Keratinocyte (primary cell): ENCODE measurements at regions not wholly inside any gene's neighbourhood (a gene's known extent, or its start where the extent isn't known, plus 50 kb on each side); places are given as distances from the start of the nearest gene placed in this dataset.

Experiments used
- DNase-seq: peaks from one replicate; pipeline ENCODE4 v3.0.0-alpha.2; 2011; ENCODE audit warnings: low read depth, missing footprints, low spot score
- FAIRE-seq: peaks from 2 replicates; lab custom pipeline; 2011; peaks lifted over from hg19 to GRCh38; lab: Jason Lieb, UNC
- H2AFZ ChIP-seq: 2 replicates; pipeline ENCODE4 v1.6.0; 2012; ENCODE audit warnings: low read length, control low read depth, inconsistent platforms; ENCODE audit not compliant: control insufficient read depth
- H3K27ac ChIP-seq: 2 replicates; pipeline ENCODE4 v1.5.1; 2011; ENCODE audit warnings: low read length; ENCODE audit not compliant: control insufficient read depth, insufficient read depth
- H3K27me3 ChIP-seq: 3 replicates; pipeline ENCODE4 v1.6.0; 2011; ENCODE audit warnings: low read length; ENCODE audit not compliant: control insufficient read depth, insufficient read depth; ENCODE audit errors: extremely low read depth
- H3K36me3 ChIP-seq, 2 experiments: 2 replicates in 1 of 2; 3 replicates in 1 of 2; pipeline ENCODE4 v1.5.1; 2011; ENCODE audit warnings: low read length in 2 of 2, mild to moderate bottlenecking in 1 of 2; ENCODE audit not compliant: control insufficient read depth in 2 of 2, insufficient read depth in 2 of 2; ENCODE audit errors: extremely low read depth in 1 of 2
- H3K4me1 ChIP-seq: 3 replicates; pipeline ENCODE4 v1.5.1; 2011; ENCODE audit warnings: low read length; ENCODE audit not compliant: control insufficient read depth, insufficient read depth; ENCODE audit errors: extremely low read depth
- H3K4me2 ChIP-seq: 3 replicates; pipeline ENCODE4 v1.6.0; 2011; ENCODE audit warnings: low read depth, low read length; ENCODE audit not compliant: control insufficient read depth, insufficient read depth; ENCODE audit errors: extremely low read depth
- H3K4me3 ChIP-seq, 3 experiments: fragments of 200-600 bp in 1 of 3; sonication (generic) in 1 of 3; 2 replicates in 2 of 3; 3 replicates in 1 of 3; pipeline ENCODE4 v1.5.1; 2011 to 2016; ENCODE audit warnings: low read length in 3 of 3, mild to moderate bottlenecking in 3 of 3, control low read depth in 2 of 3, inconsistent platforms in 1 of 3, low read depth in 1 of 3, mixed read lengths in 1 of 3, mixed run types in 1 of 3, moderate library complexity in 1 of 3; ENCODE audit not compliant: control insufficient read depth in 2 of 3, insufficient read depth in 2 of 3; ENCODE audit errors: extremely low read depth in 1 of 3
- H3K79me2 ChIP-seq: 2 replicates; pipeline ENCODE4 v1.6.0; 2012; ENCODE audit warnings: low read length; ENCODE audit not compliant: control insufficient read depth, insufficient read depth
- H3K9ac ChIP-seq: 3 replicates; pipeline ENCODE4 v1.6.0; 2011; ENCODE audit warnings: low read length; ENCODE audit not compliant: control insufficient read depth, insufficient read depth; ENCODE audit errors: extremely low read depth
- H3K9me1 ChIP-seq: 3 replicates; pipeline ENCODE4 v1.6.0; 2011; ENCODE audit warnings: low read length; ENCODE audit not compliant: control insufficient read depth, insufficient read depth; ENCODE audit errors: extremely low read depth
- H3K9me3 ChIP-seq: 2 replicates; pipeline ENCODE4 v1.5.1; 2012; ENCODE audit warnings: low read depth, low read length; ENCODE audit not compliant: control insufficient read depth
- H4K20me1 ChIP-seq: 3 replicates; pipeline ENCODE4 v1.6.0; 2011; ENCODE audit warnings: low read length; ENCODE audit not compliant: control insufficient read depth, insufficient read depth; ENCODE audit errors: extremely low read depth
- EZH2 ChIP-seq: IDR thresholded peaks from one replicate; pipeline ENCODE4 v1.6.1; 2012; ENCODE audit warnings: inconsistent platforms, mild to moderate bottlenecking, low read length, moderate library complexity
- dilution Hi-C: fragments of 300-500 bp; cut with MboI; formaldehyde crosslinking; loops from one replicate; pipeline ENCODE4 v1.7.0; 2020; ENCODE audit warnings: low sequenced_read_pairs; ENCODE audit not compliant: extremely low pct_ligation_motif_present
- TF ChIP-seq, protein P1 (sequence below), 3 experiments: IDR thresholded peaks in 1 of 3; conservative IDR thresholded peaks in 1 of 3; optimal IDR thresholded peaks in 1 of 3; 2 replicates in 2 of 3; 3 replicates in 1 of 3; pipeline versions ENCODE3 to v1.5.1; 2011; ENCODE audit warnings: low read length in 3 of 3, mild to moderate bottlenecking in 3 of 3, moderate library complexity in 2 of 3, control low read depth in 1 of 3, inconsistent platforms in 1 of 3; ENCODE audit not compliant: insufficient read depth in 2 of 3; ENCODE audit errors: extremely low read depth in 1 of 3

DNA sequence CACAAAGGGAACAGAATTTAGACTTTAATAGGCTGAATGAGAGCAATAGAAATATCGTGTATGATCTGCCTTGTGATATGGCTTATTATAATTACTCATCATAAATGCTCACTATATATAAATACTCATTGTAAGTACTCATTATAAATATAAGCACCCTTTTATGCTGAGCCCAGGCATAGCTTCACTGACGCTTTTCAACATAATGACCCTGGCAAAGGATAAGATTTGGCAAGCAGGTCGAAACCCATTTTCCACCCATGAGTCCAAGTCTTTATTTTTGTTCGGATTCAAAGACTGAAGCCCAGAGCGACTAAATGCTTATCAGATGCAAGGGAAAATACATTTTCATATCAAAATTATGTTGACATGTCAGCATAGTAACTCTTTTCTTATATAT, 500.4 kb downstream of the SLC4A3 start:
- FAIRE-seq (no peak), DNase-seq (no peak)
- Histone ChIP-seq H3K9me3 (peaks cover 5% of the 10 kb centered on the region), H3K4me2 (no peak overlapping the region), H3K4me1 (peaks cover 2% of the 10 kb centered on the region), H3K36me3 (no peaks in the 10 kb centered on the region), H3K79me2 (no peaks in the 10 kb centered on the region), H4K20me1 (no peaks in the 10 kb centered on the region), H3K9ac (no peak overlapping the region), H3K27ac (no peak overlapping the region), H3K27me3 (no peaks in the 10 kb centered on the region), H3K9me1 (no peaks in the 10 kb centered on the region), H3K4me3 (no peak overlapping the region), H2AFZ (no peak overlapping the region)
- TF ChIP-seq EZH2 = no peak
- TF ChIP-seq, protein P1, sequence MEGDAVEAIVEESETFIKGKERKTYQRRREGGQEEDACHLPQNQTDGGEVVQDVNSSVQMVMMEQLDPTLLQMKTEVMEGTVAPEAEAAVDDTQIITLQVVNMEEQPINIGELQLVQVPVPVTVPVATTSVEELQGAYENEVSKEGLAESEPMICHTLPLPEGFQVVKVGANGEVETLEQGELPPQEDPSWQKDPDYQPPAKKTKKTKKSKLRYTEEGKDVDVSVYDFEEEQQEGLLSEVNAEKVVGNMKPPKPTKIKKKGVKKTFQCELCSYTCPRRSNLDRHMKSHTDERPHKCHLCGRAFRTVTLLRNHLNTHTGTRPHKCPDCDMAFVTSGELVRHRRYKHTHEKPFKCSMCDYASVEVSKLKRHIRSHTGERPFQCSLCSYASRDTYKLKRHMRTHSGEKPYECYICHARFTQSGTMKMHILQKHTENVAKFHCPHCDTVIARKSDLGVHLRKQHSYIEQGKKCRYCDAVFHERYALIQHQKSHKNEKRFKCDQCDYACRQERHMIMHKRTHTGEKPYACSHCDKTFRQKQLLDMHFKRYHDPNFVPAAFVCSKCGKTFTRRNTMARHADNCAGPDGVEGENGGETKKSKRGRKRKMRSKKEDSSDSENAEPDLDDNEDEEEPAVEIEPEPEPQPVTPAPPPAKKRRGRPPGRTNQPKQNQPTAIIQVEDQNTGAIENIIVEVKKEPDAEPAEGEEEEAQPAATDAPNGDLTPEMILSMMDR (optimal IDR thresholded peaks at IDR 0.05 in 1 of 3, IDR thresholded peaks at IDR 0.05 in 1 of 3, conservative IDR thresholded peaks at IDR 0.05 in 1 of 3; ENCODE audit: extremely low read depth in 1 of 3, insufficient read depth in 2 of 3, low read length in 3 of 3) = no peak
- dilution Hi-C loops = no loop called here

DNA sequence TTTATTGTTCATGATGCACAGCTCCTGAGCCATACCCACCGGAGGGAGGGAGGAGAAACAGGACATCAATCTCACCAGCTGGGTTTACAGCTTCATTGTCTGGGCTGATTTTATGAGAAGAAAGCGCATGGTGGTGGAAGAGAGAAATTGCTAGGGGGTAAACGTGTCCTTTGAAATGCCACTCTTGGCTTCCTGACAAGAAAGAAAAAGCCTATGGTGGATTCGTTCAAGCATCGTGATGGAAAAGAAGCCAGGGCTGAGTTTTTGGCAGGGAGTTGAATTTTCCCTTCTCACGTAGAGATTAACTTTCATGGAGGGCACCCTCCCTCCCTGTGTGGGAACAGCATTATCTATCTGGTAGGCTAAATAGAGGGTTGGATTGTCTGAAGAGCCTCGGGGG, 502.0 kb downstream of the SLC4A3 start:
- Histone ChIP-seq H2AFZ (no peak overlapping the region), H3K27ac (no peak overlapping the region), H3K9me3 (peaks cover 5% of the 10 kb centered on the region), H3K4me1 (peaks cover 2% of the 10 kb centered on the region), H3K4me3 (no peak overlapping the region), H3K4me2 (no peak overlapping the region), H3K79me2 (no peaks in the 10 kb centered on the region), H3K9ac (no peak overlapping the region), H4K20me1 (no peaks in the 10 kb centered on the region), H3K9me1 (no peaks in the 10 kb centered on the region), H3K27me3 (no peaks in the 10 kb centered on the region), H3K36me3 (no peaks in the 10 kb centered on the region)
- dilution Hi-C loops = no loop called here
- DNase-seq = no peak
- TF ChIP-seq, protein P1 (optimal IDR thresholded peaks at IDR 0.05 in 1 of 3, IDR thresholded peaks at IDR 0.05 in 1 of 3, conservative IDR thresholded peaks at IDR 0.05 in 1 of 3; ENCODE audit: extremely low read depth in 1 of 3, insufficient read depth in 2 of 3, low read length in 3 of 3) = no peak
- TF ChIP-seq EZH2 = no peak
- no peak for FAIRE-seq
